Hepatocyte (in vitro differentiated cells): ENCODE measurements at regions not wholly inside any gene's neighbourhood (a gene's known extent, or its start where the extent isn't known, plus 50 kb on each side); places are given as distances from the start of the nearest gene placed in this dataset.
"Not testable (repeated sequence)": the region's sequence is repeated elsewhere in the genome, so short reads cannot be mapped to it uniquely, and the experiment has no call there.

ENCODE experiments used
- CTCF ChIP-seq: fragments of 200-600 bp; sonication (generic); IDR thresholded peaks from 2 replicates; pipeline ENCODE4 v1.5.1; 2016; ENCODE audit warnings: antibody characterized with exemption, mild to moderate bottlenecking; ENCODE audit not compliant: poor library complexity
- EZH2 ChIP-seq: fragments of 200-600 bp; sonication (generic); IDR thresholded peaks from 2 replicates; pipeline ENCODE4 v1.6.1; 2016; ENCODE audit warnings: antibody characterized with exemption, mild to moderate bottlenecking, borderline replicate concordance

GRCh38 chr1:68881330-68882194, 384.7 kb upstream of the DEPDC1 start:
- TF ChIP-seq CTCF, EZH2: not testable (repeated sequence)
